Urinary bladder (tissue), 3 donors: ENCODE measurements at regions not wholly inside any gene's neighbourhood (a gene's known extent, or its start where the extent isn't known, plus 50 kb on each side); places are given as distances from the start of the nearest gene placed in this dataset.

Source experiments
- DNase-seq: peaks from one replicate; pipeline ENCODE4 v3.0.0-alpha.2; 2015; ENCODE audit errors: extremely low spot score
- H3K27ac ChIP-seq: one replicate; pipeline ENCODE4 v1.5.1; 2013; ENCODE audit warnings: low read depth, mild to moderate bottlenecking, moderate library complexity
- H3K36me3 ChIP-seq: one replicate; pipeline ENCODE4 v1.6.1; 2013; ENCODE audit warnings: mild to moderate bottlenecking, moderate library complexity; ENCODE audit not compliant: insufficient read depth
- H3K4me1 ChIP-seq: one replicate; pipeline ENCODE4 v1.6.1; 2013; ENCODE audit warnings: mild to moderate bottlenecking, moderate library complexity; ENCODE audit not compliant: insufficient read depth
- H3K4me3 ChIP-seq: one replicate; pipeline ENCODE4 v1.5.1; 2013; ENCODE audit warnings: low read depth, low read length
- WGBS: extraction: QIAGEN DNeasy Blood & Tissue Kit; methylation state at CpG from one replicate; pipeline ENCODE4 v1.1.7; 2013; 5-methylcytosine and 5-hydroxymethylcytosine counted together
- donor health status: healthy with polysubstance abuse.
- donor health status: healthy.

- H3K36me3 ChIP-seq = no peaks in the 10 kb centered on the region
- H3K27ac ChIP-seq = no peak overlapping the region
- no peaks in the 10 kb centered on the region for H3K4me1 ChIP-seq
- WGBS = 75% methylated on average over 3 of the region's 3 CpGs
- no peak for DNase-seq
- no peak overlapping the region for H3K4me3 ChIP-seq
Measured at GRCh38 chr17:63349478-63350000, 96.6 kb downstream of the CYB561 start.

GRCh38 chr17:63350364-63350763 is 95.7 kb downstream of the CYB561 start:
- no peaks in the 10 kb centered on the region for H3K36me3 ChIP-seq
- H3K27ac ChIP-seq = no peak overlapping the region
- H3K4me1 ChIP-seq = no peaks in the 10 kb centered on the region
- 87% methylated on average over 4 of the region's 4 CpGs for WGBS
- H3K4me3 ChIP-seq = no peak overlapping the region
- DNase-seq = no peak

DNA sequence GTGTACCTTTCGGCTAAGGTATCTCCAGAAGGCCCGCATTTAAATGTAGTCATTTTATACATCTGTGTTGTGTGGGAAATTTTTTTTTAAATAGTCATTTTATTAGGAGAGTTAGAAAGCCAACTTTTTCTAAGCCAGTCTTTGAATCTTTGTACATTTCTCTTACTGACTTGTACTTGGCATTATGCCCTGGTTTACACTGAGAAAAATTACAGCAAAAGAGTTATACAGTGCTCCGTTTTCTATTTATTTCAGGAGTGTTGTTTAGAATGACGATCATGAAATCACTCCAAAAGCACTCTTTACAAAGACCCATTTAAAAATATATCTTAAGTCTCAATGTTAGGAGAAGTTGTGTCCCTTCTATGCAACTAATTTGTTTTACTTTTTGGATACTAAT is 91.8 kb downstream of the CYB561 start:
- WGBS = 52% methylated on average over 4 of the region's 4 CpGs
- Histone ChIP-seq H3K4me1 (no peaks in the 10 kb centered on the region), H3K36me3 (no peaks in the 10 kb centered on the region), H3K27ac (no peak overlapping the region), H3K4me3 (no peak overlapping the region)
- DNase-seq = no peak

DNA sequence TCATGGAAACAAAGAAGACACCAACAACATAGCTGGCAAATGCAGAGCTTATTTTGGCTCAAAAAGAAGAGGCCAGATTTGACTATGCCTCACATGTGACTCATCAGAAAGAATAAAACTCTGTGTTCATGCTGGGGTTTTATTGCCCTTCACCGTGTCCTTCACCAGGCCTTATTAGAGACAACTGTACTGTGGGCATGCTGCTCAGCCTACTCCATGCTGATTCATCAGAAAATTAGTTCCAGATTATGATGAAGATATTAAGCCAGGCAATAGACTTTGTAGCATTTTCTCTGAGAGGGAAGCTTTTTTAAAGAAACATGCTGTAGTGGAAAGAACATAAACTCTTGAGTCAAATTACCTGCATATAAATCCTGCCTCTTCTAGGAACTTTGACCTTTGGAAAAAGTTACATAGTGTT is 89.8 kb downstream of the CYB561 start:
- DNase-seq = no peak
- no peaks in the 10 kb centered on the region for H3K4me1 ChIP-seq

DNA sequence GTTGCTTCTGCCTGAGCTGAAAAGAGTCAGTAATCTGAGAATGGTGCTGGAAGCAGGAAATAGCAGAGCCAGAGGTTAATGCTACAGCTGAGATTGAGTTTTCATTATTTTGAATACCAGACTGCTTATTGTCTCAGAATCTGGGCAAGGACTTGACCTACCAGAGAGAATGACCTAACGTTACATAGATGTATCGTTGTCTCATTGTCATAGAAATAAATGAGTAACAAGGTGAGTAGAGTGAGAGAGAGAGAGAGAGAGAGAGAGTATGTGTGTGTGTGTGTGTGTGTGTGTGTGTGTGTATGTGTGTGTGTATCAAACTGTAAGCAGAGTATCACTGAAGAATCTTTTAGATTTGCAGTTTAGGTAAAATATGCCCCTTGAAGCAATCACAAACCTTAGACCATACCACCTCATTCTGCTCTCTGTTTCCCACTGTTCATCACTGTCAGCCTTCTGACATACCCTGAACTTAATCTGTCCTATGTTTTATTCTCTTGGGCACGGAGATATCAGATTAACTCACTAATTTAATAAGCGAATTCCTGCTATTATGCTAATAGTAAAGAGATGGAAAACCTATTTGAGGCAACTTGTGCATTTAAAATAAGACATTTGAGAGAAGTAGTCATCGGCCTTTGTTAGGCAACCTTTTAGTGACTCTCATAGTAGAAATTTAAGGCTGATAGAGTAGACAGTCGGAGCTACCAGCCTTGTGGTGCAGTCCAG is 87.8 kb downstream of the CYB561 start:
- 79% methylated on average over 6 of the region's 6 CpGs for WGBS
- Histone ChIP-seq H3K4me1 (no peaks in the 10 kb centered on the region), H3K4me3 (no peak overlapping the region), H3K27ac (no peak overlapping the region), H3K36me3 (no peaks in the 10 kb centered on the region)
- DNase-seq = no peak

More for the DNA sequence above, 89.8 kb downstream of the CYB561 start:
- Histone ChIP-seq H3K27ac (no peak overlapping the region), H3K4me3 (no peak overlapping the region), H3K36me3 (no peaks in the 10 kb centered on the region)
- WGBS = 24% methylated on average over 1 of the region's 1 CpG

GRCh38 chr17:63358956-63359355 is 87.2 kb downstream of the CYB561 start:
- WGBS = 91% methylated on average over 3 of the region's 3 CpGs
- DNase-seq = no peak
- H3K4me1 ChIP-seq = no peaks in the 10 kb centered on the region

GRCh38 chr17:63361182-63361581 is 84.9 kb downstream of the CYB561 start:
- Histone ChIP-seq H3K36me3 (no peaks in the 10 kb centered on the region), H3K27ac (no peak overlapping the region), H3K4me1 (no peaks in the 10 kb centered on the region), H3K4me3 (no peak overlapping the region)
- 92% methylated on average over 7 of the region's 7 CpGs for WGBS
- DNase-seq = no peak

More at GRCh38 chr17:63358956-63359355, 87.2 kb downstream of the CYB561 start:
- Histone ChIP-seq H3K4me3 (no peak overlapping the region), H3K27ac (no peak overlapping the region), H3K36me3 (no peaks in the 10 kb centered on the region)

DNA sequence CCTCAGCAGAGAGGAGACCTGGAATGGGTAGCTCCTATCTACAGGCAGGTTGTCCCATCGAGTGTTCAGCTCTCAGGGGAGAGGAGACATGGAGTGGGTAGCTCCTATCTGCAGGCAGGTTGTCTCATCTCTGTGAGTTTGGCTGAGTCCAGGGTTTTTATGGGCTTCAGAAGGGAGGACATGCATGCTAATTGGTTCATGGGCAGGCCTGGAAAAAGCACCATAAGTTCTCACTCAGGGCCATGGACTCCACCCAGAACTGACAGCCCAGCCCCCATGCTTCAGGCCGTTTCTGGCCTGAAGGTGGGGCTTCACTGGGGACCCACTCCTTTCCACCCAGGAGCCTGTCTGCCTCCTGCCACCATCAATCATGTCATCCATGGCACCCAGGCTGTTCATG is 84.0 kb downstream of the CYB561 start:
- Histone ChIP-seq H3K4me1 (no peaks in the 10 kb centered on the region), H3K4me3 (no peak overlapping the region), H3K36me3 (no peaks in the 10 kb centered on the region), H3K27ac (no peak overlapping the region)
- WGBS = 87% methylated on average over 2 of the region's 2 CpGs
- no peak for DNase-seq

- Histone ChIP-seq H3K4me1 (no peaks in the 10 kb centered on the region), H3K27ac (no peak overlapping the region), H3K4me3 (no peak overlapping the region), H3K36me3 (no peaks in the 10 kb centered on the region)
- WGBS = 27% methylated on average over 2 of the region's 2 CpGs
- DNase-seq = peak; percentile 65
Measured at GRCh38 chr17:63364387-63364786, 81.7 kb downstream of the CYB561 start.

- no peaks in the 10 kb centered on the region for H3K36me3 ChIP-seq
Measured at GRCh38 chr17:63364944-63365343, 81.2 kb downstream of the CYB561 start.

DNA sequence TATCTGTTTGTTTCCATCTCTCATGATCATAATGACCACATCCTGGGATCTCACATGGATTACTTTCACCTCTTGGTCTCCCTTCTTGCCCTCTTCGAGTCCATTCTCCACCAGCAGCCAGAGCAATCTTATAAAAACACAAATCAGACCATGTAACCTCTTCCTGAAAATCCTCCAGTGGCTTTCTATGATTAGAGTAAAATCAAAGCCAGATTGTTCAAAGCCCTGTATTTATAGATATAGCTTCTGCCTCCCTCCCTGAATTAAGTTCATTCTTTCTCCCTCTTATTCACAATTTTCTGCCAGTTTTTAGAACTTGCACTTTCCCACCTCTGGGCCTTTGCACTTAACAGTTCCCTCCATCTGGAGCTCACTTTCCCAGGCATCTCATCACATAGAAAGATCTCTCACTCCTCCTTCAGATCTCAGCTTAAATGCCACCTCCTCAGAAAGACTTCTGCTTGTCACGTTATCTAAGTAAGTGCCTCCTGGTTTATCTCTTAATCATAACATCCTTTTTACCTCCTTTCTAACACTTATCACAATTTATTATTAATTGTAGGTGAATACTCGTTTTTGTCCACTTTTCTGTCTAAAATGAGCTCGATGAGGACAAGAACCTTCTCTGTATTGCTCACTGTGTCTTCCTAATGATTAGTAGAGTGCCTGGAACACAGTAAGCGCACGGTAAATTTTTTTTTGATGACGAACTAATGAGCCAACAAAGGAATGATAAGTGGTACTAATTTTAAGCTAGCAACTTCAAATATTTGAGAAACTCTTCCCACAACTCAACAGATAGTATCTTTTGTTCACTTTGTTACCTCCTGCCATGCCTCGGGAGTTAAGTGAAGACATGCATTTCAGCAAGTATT is 80.5 kb downstream of the CYB561 start:
- 71% methylated on average over 8 of the region's 8 CpGs for WGBS
- DNase-seq = no peak
- H3K36me3 ChIP-seq = no peaks in the 10 kb centered on the region
- no peak overlapping the region for H3K4me3 ChIP-seq
- no peaks in the 10 kb centered on the region for H3K4me1 ChIP-seq
- no peak overlapping the region for H3K27ac ChIP-seq

More at GRCh38 chr17:63364944-63365343, 81.2 kb downstream of the CYB561 start:
- H3K4me1 ChIP-seq = no peaks in the 10 kb centered on the region
- 61% methylated on average over 6 of the region's 6 CpGs for WGBS
- H3K4me3 ChIP-seq = no peak overlapping the region
- no peak overlapping the region for H3K27ac ChIP-seq
- no peak for DNase-seq

DNA sequence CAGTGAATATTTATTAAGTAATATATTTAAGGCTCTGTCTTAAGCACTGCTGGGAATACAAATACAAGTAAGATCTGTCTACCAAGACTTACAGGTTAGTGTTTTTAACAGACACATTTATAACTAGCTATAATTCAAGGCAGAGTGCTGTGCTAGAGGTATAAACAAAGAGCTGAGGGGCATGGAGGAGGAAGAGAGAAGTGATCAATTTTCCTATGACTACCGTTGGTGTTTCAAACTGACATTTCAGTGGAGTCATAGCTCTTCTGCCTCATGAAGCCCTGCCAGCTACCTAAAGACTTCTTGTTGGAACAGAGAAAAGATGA is 79.9 kb downstream of the CYB561 start:
- Histone ChIP-seq H3K4me3 (no peak overlapping the region), H3K4me1 (no peaks in the 10 kb centered on the region), H3K27ac (no peak overlapping the region), H3K36me3 (no peaks in the 10 kb centered on the region)
- no peak for DNase-seq
- WGBS = 46% methylated on average over 1 of the region's 1 CpG

- no peak overlapping the region for H3K27ac ChIP-seq
- H3K4me3 ChIP-seq = no peak overlapping the region
- DNase-seq = no peak
- no peaks in the 10 kb centered on the region for H3K4me1 ChIP-seq
- no peaks in the 10 kb centered on the region for H3K36me3 ChIP-seq
- WGBS = 85% methylated on average over 4 of the region's 4 CpGs
Measured at GRCh38 chr17:63369233-63369632, 76.9 kb downstream of the CYB561 start.

DNA sequence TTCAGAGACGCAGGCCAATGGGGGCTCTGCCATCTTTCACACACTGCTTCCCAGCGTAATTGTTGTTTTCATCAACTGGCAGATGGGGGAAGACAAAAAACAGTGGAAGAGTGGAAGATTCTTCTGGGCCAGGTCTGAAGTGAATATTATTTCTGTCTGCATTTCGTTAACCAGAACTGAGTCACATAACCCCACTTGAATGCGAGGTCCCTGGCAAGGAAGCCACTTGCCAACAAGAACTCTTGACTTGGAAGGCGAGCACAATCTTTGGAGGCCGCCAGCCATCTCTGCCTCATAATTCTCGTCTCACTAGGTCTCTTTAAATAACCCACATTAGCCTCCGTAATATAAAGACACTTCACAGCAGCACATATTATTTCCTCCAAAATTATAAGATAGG is 75.4 kb downstream of the CYB561 start:
- no peaks in the 10 kb centered on the region for H3K36me3 ChIP-seq
- 96% methylated on average over 8 of the region's 8 CpGs for WGBS

More for the DNA sequence above, 75.4 kb downstream of the CYB561 start:
- no peak overlapping the region for H3K4me3 ChIP-seq
- no peaks in the 10 kb centered on the region for H3K4me1 ChIP-seq
- DNase-seq = no peak
- no peak overlapping the region for H3K27ac ChIP-seq
